ENCODE measurements at regions not wholly inside any gene's neighbourhood (a gene's known extent, or its start where the extent isn't known, plus 50 kb on each side); places are given as distances from the start of the nearest gene placed in this dataset.
A peak's percentile ranks its signal among the peaks of the same experiment; 100 is the strongest.

DNA sequence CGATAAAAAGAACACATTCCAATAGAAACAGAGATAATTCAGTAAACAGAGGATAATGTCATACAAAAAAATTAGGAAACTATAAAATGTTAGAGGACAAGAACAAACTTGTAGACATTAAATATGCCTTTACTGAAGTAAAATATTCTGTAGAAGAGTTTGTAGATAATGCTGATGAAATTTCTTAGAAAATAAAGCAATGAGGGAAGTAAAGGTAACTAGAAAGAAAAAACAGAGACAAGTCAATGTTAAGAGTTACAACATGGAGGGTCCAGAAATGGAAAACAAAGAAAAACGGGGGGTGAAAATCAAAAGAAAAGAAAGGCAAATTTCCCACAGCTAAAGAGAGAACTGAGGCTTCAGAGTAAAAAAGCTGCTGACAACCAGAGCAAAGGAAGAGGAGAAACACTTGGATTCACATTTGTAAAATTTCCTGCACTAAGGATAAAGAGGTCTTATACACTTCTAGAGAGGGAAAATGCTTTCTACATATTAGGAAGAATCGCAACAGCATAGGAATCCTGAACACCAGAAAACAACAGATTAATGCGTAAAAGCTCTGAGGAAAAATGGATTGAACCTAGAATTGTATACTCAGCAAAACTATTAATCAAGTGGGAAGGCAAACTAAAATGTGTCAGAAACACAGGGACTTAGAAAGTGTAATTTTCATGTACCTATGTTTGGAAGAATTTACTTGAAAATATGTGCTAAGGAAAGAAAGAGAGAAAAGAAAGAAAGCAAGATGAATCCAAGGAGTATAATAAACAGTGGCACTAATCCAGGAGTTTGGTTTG lies 55.0 kb upstream of the AGR3 start:
- no peak for DNase-seq
- H3K4me3 ChIP-seq (ENCODE audit: low read length): no peak overlapping the region
- peaks cover 34% of the 10 kb centered on the region for H3K4me1 Mint-ChIP-seq (ENCODE audit: low read depth)
- intact Hi-C loops (cut with DNase I, micrococcal nuclease): no loop called here
- H3K36me3 ChIP-seq (ENCODE audit: insufficient read depth, low read length): no peaks in the 10 kb centered on the region
- no peaks in the 10 kb centered on the region for H3K36me3 Mint-ChIP-seq (ENCODE audit: low read depth)
- H3K4me1 ChIP-seq (ENCODE audit: insufficient read depth, low read length): peaks cover 17% of the 10 kb centered on the region
- no peak overlapping the region for H3K27ac ChIP-seq (ENCODE audit: low read depth in 1 of 2, low read length in 2 of 2)
- H3K9me3 Mint-ChIP-seq: no peaks in the 10 kb centered on the region
- CTCF ChIA-PET: no interaction called here
- H3K4me3 Mint-ChIP-seq: no peak overlapping the region
- ATAC-seq (ENCODE audit: poor library complexity): no peak
- no peak overlapping the region for H3K27ac Mint-ChIP-seq
- TF ChIP-seq CTCF (IDR thresholded peaks at IDR 0.05): no peak
- no peaks in the 10 kb centered on the region for H3K27me3 Mint-ChIP-seq
- no peaks in the 10 kb centered on the region for H3K27me3 ChIP-seq (ENCODE audit: control insufficient read depth in 1 of 2, insufficient read depth in 2 of 2, low read length in 2 of 2)
- POLR2A ChIA-PET: no interaction called here
- H3K9me3 ChIP-seq (ENCODE audit: control insufficient read depth in 1 of 2, insufficient read depth in 1 of 2, low read length in 2 of 2): no peaks in the 10 kb centered on the region

DNA sequence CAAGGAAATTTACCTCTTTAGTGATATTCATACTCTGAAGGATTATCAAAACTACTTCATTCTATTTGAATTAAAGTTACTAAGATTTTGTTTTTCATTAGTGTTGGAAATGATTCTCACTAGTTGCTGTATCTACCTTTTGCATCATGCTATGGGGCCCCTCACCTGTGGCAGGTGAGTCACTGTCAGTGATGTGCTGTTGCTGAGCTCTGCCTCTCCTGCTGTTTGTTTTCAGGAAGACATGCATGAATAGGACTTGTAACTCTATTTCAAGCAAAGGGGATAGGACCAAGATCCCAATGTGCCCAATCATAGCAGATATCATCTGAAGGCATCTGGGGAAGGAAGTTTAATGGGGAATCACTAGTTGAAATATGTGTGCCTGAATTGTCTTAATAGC lies 57.4 kb upstream of the AGR3 start:
- Histone ChIP-seq H3K27me3 (ENCODE audit: control insufficient read depth in 1 of 2, insufficient read depth in 2 of 2, low read length in 2 of 2) (no peaks in the 10 kb centered on the region), H3K9me3 (ENCODE audit: control insufficient read depth in 1 of 2, insufficient read depth in 1 of 2, low read length in 2 of 2) (peaks cover 0 to 9% of the 10 kb centered on the region in 2 experiments), H3K4me3 (ENCODE audit: low read length) (no peak overlapping the region), H3K36me3 (ENCODE audit: insufficient read depth, low read length) (no peaks in the 10 kb centered on the region), H3K27ac (ENCODE audit: low read depth in 1 of 2, low read length in 2 of 2) (no peak overlapping the region), H3K4me1 (ENCODE audit: insufficient read depth, low read length) (peaks cover 2% of the 10 kb centered on the region)
- Mint-ChIP-seq H3K9me3 (no peaks in the 10 kb centered on the region), H3K36me3 (ENCODE audit: low read depth) (no peaks in the 10 kb centered on the region), H3K27ac (no peak overlapping the region), H3K4me1 (ENCODE audit: low read depth) (peaks cover 21% of the 10 kb centered on the region), H3K4me3 (no peak overlapping the region), H3K27me3 (no peaks in the 10 kb centered on the region)
- ATAC-seq (ENCODE audit: poor library complexity) (no peak), DNase-seq (peak in 1 of 14 experiments; percentile 10)
- CTCF ChIA-PET: interaction anchor here (0.6 kb wide), 1 partner anchor 142 kb away, joined by 3 read pairs; no protein-coding TSS in a partner anchor
- no peak for TF ChIP-seq CTCF (IDR thresholded peaks at IDR 0.05)
- intact Hi-C loops (cut with DNase I, micrococcal nuclease): no loop called here
- POLR2A ChIA-PET: no interaction called here

DNA sequence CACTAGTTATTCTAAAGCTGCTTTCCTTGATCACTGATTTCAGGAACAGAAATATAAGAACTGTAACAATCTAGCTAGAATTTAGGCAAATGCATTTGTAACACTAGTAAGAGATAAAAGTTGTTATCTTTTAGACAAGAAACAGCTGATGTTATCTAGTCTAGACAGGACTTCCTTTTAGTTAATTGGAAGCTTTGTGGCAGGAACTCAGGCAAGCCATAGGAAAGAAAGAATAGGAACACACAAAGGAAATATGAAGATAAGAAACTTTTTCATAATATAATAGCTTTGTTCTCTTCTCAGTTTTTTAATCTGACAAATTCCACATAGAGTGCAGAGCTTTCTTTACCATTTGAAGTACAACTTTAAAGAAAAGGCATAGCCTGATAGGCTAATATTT lies 59.0 kb upstream of the AGR3 start:
- H3K9me3 Mint-ChIP-seq: no peaks in the 10 kb centered on the region
- H3K27me3 Mint-ChIP-seq: no peaks in the 10 kb centered on the region
- ATAC-seq (ENCODE audit: poor library complexity) (no peak), DNase-seq (no peak)
- H3K4me3 Mint-ChIP-seq: no peak overlapping the region
- no peaks in the 10 kb centered on the region for H3K36me3 Mint-ChIP-seq (ENCODE audit: low read depth)
- peaks cover 13% of the 10 kb centered on the region for H3K4me1 Mint-ChIP-seq (ENCODE audit: low read depth)
- CTCF ChIA-PET: no interaction called here
- Histone ChIP-seq H3K27ac (ENCODE audit: low read depth in 1 of 2, low read length in 2 of 2) (no peak overlapping the region), H3K4me1 (ENCODE audit: insufficient read depth, low read length) (peaks cover 2% of the 10 kb centered on the region), H3K27me3 (ENCODE audit: control insufficient read depth in 1 of 2, insufficient read depth in 2 of 2, low read length in 2 of 2) (no peaks in the 10 kb centered on the region), H3K4me3 (ENCODE audit: low read length) (no peak overlapping the region), H3K36me3 (ENCODE audit: insufficient read depth, low read length) (no peaks in the 10 kb centered on the region), H3K9me3 (ENCODE audit: control insufficient read depth in 1 of 2, insufficient read depth in 1 of 2, low read length in 2 of 2) (peaks cover 0 to 9% of the 10 kb centered on the region in 2 experiments)
- POLR2A ChIA-PET: no interaction called here
- no peak overlapping the region for H3K27ac Mint-ChIP-seq
- no peak for TF ChIP-seq CTCF (IDR thresholded peaks at IDR 0.05)
- intact Hi-C loops (cut with DNase I, micrococcal nuclease): no loop called here

Measured in CD4-positive, alpha-beta T cell (primary cell).